Activated CD4-positive, alpha-beta T cell treated with anti-CD3 and anti-CD28 coated beads, Interleukin-2, Interleukin-4, amounts not matched to agents 100 ng/mL and 50 ng/mL, durations not matched to agents 16 hours and 8 hours (primary cell): ENCODE measurements at regions not wholly inside any gene's neighbourhood (a gene's known extent, or its start where the extent isn't known, plus 50 kb on each side); places are given as distances from the start of the nearest gene placed in this dataset.
"Not testable (repeated sequence)": the region's sequence is repeated elsewhere in the genome, so short reads cannot be mapped to it uniquely, and the experiment has no call there.

Experiments used
- DNase-seq: peaks from one replicate; pipeline ENCODE4 v3.0.0-alpha.2; 2020; ENCODE audit warnings: low spot score

- no peak for DNase-seq
Observed at GRCh38 chr10:15428681-15429080, 57.6 kb upstream of the FAM171A1 start.

- no peak for DNase-seq
Observed at GRCh38 chr10:15427843-15428414, 56.8 kb upstream of the FAM171A1 start.

- DNase-seq, result no peak
Observed at GRCh38 chr10:15426558-15426957, 55.5 kb upstream of the FAM171A1 start.

- DNase-seq, result no peak
Observed at GRCh38 chr10:15426115-15426514, 55.0 kb upstream of the FAM171A1 start.

GRCh38 chr10:15421875-15422274, 50.8 kb upstream of the FAM171A1 start:
- not testable (repeated sequence) for DNase-seq
